HG02763 (cell line): ENCODE measurements at regions not wholly inside any gene's neighbourhood (a gene's known extent, or its start where the extent isn't known, plus 50 kb on each side); places are given as distances from the start of the nearest gene placed in this dataset.

Experiments used
- ATAC-seq: cut with Tn5 transposase; IDR thresholded peaks from one replicate; pipeline ENCODE4 v1.9.1; 2021; ENCODE audit warnings: mild to moderate bottlenecking, moderate library complexity; ENCODE audit not compliant: unreplicated experiment

DNA sequence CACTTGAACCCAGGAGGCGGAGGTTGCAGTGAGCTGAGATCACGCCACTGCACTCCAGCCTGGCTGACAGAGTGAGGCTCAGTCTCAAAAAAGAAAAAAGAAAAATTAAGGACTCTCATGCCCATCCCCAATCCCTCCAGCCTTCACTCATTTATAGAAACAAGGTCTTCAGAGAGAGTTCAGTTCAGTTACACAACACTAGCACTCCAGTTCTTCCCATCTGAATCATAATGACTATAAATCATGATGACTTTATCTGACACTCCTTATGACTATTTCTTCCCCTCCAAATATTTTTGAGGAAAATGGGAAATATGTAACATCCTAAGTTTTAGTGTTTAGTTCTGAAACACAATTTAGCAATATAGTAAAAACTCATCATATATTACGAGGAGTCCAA, 107.4 kb upstream of the LSM8 start:
- ATAC-seq = no peak

DNA sequence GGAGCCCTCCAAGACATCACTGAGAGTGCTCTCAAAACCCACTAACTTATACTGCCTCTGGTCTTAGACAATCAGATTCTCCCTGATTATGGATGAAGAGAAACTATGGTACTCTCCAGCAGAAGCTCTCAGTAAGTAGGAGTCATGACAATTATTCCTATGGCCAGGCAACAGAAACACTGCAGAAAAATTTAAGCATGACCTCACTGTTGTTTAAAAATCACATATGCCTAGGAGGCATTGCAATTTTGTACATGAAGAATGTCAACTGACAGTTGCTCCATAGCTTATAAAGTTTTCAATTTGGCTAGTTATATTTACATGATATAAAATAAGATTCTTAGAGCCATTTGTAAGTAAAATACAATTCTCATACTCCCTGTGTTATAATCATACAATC, 105.9 kb upstream of the LSM8 start:
- ATAC-seq = no peak

DNA sequence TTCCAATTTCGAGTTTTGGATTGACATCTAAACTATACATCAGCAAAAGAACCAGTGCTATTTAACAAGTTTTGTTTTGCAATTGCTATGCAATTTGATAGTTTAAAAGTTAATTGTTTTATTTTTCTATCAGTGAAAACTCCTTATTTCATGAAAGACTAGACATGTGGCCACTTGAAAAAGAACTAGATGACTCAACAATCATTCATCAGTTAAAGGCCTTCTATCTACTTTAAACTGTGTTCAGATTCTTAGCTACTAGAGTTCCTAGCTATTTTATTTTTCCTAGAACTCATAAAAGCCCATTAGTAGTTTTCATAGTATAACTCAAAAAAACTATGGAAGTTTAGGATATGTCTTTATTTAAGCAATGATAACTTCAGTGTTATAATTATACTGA, 104.6 kb upstream of the LSM8 start:
- no peak for ATAC-seq

DNA sequence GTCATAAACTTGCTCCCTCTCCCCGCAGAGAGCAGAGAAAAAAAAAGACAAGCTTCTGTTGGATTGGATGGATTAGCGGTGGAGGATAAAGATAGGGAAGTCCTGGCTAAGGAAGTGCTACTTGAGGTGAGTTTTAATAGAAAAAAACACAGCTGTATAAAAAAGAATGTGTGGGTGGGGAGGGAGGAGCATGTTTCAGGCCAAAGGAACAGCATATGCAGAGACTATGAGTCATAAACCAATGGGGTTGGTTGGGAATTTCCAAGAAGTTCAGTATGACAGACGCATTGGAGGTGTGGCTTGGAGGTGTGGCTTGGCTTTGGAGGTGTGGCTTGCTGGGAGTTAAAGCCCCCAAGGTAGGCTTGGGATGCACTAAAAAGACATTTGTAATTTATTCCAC, 103.0 kb upstream of the LSM8 start:
- peak; percentile 96 for ATAC-seq

DNA sequence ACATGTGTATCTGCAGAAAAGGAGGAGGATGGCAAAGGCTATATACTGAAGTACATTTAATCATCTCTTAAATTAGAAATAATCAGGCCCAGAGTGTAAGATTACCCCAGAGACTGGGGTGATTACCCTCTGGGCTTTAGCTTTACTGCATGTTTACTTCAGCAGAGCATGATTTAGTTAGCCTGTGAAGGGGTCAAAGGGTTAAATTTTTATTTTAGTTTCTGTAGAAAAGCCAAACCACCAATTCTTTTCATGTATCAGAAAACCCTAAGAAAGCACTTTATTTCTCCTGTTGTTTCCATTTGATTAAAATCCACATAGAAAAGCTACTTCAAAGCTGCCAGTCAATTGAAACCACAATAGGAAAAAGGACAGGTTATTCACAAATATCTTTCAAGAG, 101.5 kb upstream of the LSM8 start:
- ATAC-seq = no peak

DNA sequence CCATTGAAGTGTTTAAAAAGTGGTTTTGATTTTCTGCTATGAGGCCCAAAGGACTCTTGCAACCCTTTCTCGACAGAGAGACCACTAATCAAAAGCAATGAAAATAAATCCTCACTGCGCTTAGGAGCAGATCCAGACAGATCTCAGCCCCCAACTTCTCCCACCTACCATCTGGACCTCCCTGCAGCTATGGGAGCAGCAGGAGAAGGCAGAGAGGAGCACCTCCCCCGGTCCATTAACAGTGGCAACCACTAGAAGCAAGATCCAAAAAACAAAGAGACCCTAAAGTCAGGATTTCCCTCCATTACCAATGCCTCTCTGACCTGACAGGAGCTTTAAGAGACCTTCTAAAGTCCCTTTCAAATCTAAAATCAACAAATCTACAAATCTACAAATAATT, 99.0 kb upstream of the LSM8 start:
- no peak for ATAC-seq

DNA sequence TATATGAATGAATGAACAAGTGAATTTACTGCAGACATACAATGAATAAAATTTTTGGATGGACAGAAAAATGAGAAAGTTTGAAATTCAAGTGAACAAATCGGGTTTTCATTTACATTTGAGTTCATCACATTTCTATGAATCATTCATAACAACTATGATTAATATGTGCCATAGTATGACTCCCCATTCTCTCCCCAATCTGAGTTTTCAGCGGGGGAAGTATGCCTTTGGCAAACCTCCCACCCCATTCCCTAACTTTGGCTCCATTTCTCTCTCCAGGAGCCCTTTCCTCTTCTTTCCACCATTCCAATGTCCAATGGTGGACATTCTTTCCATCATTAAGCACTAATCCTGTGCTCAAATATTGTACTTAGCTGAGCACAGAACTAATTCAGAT, 96.8 kb upstream of the LSM8 start:
- ATAC-seq = no peak

DNA sequence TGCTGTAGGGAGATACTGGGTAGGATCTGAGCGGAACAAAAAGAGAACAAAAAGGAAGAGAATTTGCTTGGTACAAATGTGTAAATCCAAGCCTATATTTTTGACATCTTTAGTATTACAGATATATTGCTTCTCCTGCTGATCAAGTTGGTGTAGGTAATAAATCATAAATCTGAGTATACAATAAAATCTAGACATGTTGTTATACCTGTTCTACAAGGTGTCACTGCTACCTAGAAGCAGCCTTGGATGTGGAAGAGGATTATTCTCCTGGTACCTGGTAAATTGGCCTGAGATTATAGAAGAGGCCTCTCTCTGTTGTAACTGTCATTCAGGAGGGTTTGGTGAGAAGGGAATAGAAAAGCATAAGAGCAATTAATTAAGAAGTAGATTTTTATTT, 89.9 kb upstream of the LSM8 start:
- ATAC-seq = no peak

DNA sequence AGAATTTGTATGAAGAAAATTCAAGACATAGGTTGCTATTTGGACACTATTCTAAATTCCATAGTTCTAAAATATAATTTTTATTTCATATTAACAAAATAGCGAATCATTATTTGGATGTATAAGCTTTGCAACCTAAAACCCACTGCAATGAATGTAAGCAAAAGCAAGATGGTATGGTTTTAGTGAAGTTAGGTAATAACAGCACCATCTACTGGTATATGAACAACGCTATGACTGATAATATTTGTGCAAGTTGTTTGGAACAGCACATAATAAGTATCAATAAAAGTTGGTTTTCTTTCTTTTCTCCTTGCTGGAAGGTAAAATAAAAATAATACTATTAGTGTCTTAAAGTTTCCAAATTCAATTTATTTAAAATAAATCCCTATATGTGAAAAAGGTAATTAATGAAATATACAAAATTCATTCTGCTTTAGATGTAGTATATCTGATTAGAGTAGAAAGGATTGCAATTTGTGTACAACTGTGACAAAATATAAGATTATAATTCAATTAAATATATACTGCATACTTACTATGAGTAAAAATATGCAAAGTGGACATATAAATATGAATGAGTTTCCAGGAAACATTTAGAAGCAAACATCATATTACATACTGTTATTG, 79.0 kb upstream of the LSM8 start:
- ATAC-seq = no peak

DNA sequence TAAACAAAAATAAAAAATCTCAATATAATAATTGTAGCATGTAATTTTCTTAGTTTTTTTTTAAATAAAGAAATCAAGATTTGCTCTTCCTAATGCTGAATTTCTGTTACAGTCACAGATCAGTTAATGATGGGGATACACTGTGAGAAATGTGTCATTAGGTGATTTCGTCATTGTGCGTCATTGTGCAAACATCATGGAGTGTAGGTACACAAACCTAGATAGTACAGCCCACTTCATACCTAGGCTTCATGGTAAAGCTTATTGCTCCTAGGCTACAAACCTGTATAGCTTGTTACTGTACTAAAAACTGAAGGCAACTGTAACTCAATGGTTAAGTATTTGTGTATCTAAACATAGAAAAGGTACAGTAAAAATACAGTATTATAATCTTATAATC, 74.4 kb upstream of the LSM8 start:
- ATAC-seq = no peak

DNA sequence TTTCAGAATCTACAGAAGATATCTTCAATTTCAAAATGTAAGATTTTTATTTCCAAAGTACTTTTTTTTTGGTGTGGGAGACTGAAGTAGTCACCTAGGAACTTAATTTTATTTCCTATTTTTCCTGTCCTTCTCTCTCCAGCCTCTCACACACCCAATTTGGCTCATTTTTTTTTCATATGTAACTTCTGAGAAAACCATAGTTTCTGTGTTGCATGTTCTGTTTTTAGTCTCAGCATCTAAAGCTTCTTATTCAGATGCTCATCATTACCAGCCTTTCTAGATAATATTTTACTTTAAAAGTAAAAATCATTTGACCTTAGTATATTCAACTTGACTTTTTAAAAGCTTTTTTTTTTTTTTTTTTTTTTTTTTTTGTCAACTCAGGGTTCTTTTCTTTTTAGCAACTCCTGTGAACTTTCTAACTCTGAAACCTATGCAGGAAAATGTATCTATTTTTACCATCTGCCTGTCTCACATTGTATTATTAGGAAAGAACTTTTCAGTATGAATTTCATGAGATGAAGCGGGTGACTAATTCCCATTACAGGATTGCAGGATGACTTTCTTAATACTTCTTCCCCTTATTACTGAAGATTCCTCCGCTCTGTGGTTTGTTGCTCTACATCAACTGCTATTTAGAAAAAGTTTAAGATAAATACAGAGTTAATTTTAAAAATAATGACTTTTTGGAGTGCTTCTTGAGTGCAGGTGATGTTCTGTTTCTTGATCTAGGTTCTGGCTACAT, 73.6 kb upstream of the LSM8 start:
- ATAC-seq = no peak

DNA sequence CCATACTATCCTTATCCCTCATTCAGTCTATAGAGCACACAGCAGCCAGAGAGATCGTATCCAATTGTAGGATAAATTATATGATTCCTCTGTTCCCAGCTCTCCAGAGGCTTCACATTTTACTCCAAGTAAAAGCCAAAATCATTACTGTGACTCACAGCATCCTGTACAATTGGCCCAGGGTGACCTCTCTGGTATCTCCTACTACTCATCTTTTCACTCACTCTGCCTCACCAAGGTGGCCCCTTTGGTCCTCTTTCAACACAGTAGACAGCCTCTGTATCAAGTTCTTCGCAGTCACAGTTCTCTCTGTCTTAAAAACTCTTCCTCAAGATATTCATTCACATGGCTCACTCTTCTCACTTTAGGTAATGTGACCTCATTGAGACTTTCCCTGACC, 72.6 kb upstream of the LSM8 start:
- no peak for ATAC-seq

DNA sequence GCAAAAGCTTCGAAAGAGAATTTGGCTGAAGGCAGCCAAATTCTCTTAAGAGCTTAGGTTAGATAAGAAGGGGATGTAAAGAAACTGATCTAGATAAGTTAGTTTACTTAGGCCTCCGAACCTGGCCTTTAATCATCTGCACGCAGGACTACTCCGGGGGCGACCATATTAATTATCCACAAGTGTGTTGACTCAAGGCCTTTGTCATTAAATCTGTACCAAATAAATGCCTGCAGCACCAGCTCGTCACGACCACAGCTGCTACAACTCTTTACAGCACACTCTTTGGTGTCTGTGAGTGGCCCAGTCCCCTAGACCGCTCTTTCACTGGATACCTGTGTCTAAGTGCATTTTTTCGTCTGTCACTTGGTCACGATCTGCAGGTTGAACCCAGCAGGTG, 69.8 kb upstream of the LSM8 start:
- no peak for ATAC-seq

DNA sequence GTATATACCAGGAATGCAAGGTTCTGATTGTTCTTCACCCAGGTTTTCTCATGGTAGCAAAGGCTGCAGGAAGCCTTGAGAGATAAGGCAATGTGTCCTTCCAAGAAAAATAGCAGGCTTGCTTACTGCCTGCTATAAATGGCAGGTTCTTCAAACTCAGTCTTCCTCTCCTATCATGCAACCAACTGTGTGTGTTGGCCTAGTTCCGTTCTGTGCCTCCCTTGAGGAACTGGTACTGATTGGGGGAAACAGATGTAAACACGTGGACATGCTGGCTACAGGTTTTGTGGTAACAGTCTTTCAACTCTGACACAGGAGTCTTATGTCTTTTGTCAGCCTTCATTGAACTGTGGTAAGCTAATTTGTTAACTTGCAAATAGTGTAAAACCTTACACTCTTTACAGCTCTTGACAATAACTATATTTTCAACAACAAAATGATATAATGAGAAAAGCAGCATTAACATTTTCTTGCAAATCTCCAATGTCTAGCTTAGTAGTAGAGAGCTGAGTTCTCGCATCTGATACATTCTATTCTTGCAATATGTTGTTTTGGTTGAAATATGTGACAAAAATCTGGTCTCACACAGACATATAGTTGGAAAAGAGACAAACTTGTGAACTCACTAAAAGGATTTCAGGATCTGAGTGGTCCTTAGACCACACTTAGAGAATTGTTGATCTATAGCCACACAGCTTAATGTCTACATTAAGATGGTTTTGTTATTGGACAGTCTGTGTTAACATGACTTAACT, 54.7 kb upstream of the LSM8 start:
- no peak for ATAC-seq

DNA sequence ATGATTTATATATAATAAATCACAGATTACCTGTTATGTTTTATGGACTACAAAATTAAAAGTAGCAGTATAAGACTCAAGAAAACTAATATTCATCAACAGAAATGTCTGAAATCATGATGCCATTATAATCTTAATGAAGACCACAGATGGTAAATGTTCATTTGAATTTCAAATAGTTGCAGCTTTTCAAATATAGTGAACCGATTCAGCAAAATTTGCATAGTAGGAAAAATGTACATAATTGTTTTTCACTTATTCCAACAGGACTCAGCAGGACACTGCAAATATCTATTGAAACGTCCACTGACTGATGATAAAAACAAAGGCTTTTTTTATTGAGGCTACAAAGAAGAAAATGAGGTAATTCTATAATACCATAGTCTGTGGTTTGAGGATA, 51.2 kb upstream of the LSM8 start:
- no peak for ATAC-seq
